ENCODE measurements at regions not wholly inside any gene's neighbourhood (a gene's known extent, or its start where the extent isn't known, plus 50 kb on each side); places are given as distances from the start of the nearest gene placed in this dataset.

GRCh38 chr13:73913751-73914518 lies 220.3 kb downstream of the KLF12 start:
- H3K79me2 ChIP-seq (ENCODE audit: low read length): no peaks in the 10 kb centered on the region

DNA sequence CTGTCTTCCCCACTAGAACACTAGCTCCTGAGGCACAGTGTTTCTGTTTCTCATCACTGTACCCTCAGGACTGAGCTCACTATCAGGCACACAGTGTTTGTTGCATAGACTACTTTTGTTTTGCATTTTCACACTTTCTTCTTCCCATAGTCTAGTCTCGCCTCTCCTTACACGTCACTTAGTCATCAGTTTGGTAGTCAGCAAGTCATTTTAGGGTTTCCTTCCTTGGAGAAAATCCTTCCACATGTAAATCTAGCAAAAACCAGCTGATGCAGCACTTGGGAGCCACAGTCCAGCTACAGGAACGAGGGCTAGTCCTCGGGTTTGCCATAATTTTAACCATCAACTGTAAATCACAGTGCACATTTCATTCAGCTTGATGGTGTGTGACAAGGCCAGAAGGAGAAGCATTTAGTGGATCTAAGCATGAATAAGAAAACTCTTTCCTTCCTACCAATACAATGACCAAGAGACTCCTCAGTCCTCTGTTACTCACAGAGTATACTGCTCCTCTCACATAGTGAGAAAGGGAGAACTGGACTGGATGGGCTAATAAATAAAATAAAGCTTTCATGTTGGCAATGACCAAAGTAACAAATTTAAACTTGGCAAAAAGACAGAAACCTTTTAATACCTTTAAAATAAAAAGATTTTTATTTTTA lies 221.0 kb downstream of the KLF12 start:
- intact Hi-C loops (cut with micrococcal nuclease): no loop called here
- H3K9ac ChIP-seq (ENCODE audit: low read length): no peak overlapping the region
- no peaks in the 10 kb centered on the region for H3K9me2 ChIP-seq (replicated peaks; ENCODE audit: low read length)
- TF ChIP-seq EZH2phosphoT487 (IDR thresholded peaks at IDR 0.05; ENCODE audit: borderline replicate concordance, low read length) (no peak), CTCF (conservative IDR thresholded peaks at IDR 0.05; ENCODE audit: low read depth, low read length) (no peak), EZH2 (IDR thresholded peaks at IDR 0.05; ENCODE audit: low read length, unreplicated experiment) (no peak)
- no peaks in the 10 kb centered on the region for H3K9me3 ChIP-seq (ENCODE audit: low read length)
- no peak overlapping the region for H3K27ac ChIP-seq (ENCODE audit: low read length)
- no peaks in the 10 kb centered on the region for H3K36me3 ChIP-seq (ENCODE audit: low read depth, low read length)
- no peak overlapping the region for H2AFZ ChIP-seq (ENCODE audit: low read length)
- no peaks in the 10 kb centered on the region for H3K27me3 ChIP-seq (ENCODE audit: low read length)
- peaks cover 3% of the 10 kb centered on the region; the same call in 1 of the 2 replicates for H3K4me1 ChIP-seq (ENCODE audit: insufficient read depth, low read length)
- no peaks in the 10 kb centered on the region for H3F3A ChIP-seq (ENCODE audit: low read length, unreplicated experiment)
- ChIA-PET CTCF (no interaction called here), POLR2A (ENCODE audit: unreplicated experiment) (no interaction called here)
- no peaks in the 10 kb centered on the region for H3K79me2 ChIP-seq (ENCODE audit: low read length)
- BruUV-seq (replicated peaks): no TSS peak
- ATAC-seq (no peak), DNase-seq (no peak)
- no peak overlapping the region for H3K4me3 ChIP-seq (ENCODE audit: low read length)
- H4K20me1 ChIP-seq (ENCODE audit: low read length): no peaks in the 10 kb centered on the region
- H3K4me2 ChIP-seq (ENCODE audit: low read length): no peak overlapping the region

More at GRCh38 chr13:73913751-73914518, 220.3 kb downstream of the KLF12 start:
- no peaks in the 10 kb centered on the region for H3K36me3 ChIP-seq (ENCODE audit: low read depth, low read length)
- BruUV-seq (replicated peaks): no TSS peak
- H3K27me3 ChIP-seq (ENCODE audit: low read length): no peaks in the 10 kb centered on the region
- H3K27ac ChIP-seq (ENCODE audit: low read length): no peak overlapping the region
- no peak for TF ChIP-seq EZH2 (IDR thresholded peaks at IDR 0.05; ENCODE audit: low read length, unreplicated experiment)
- TF ChIP-seq CTCF (conservative IDR thresholded peaks at IDR 0.05; ENCODE audit: low read depth, low read length): no peak
- TF ChIP-seq EZH2phosphoT487 (IDR thresholded peaks at IDR 0.05; ENCODE audit: borderline replicate concordance, low read length): no peak
- intact Hi-C loops (cut with micrococcal nuclease): no loop called here
- H3F3A ChIP-seq (ENCODE audit: low read length, unreplicated experiment): no peaks in the 10 kb centered on the region
- H3K4me3 ChIP-seq (ENCODE audit: low read length): no peak overlapping the region
- H3K9ac ChIP-seq (ENCODE audit: low read length): no peak overlapping the region
- ChIA-PET CTCF (no interaction called here), POLR2A (ENCODE audit: unreplicated experiment) (no interaction called here)
- no peaks in the 10 kb centered on the region for H3K9me3 ChIP-seq (ENCODE audit: low read length)
- no peaks in the 10 kb centered on the region for H4K20me1 ChIP-seq (ENCODE audit: low read length)
- DNase-seq (no peak), ATAC-seq (no peak)
- H3K4me2 ChIP-seq (ENCODE audit: low read length): no peak overlapping the region
- no peaks in the 10 kb centered on the region for H3K9me2 ChIP-seq (replicated peaks; ENCODE audit: low read length)
- H2AFZ ChIP-seq (ENCODE audit: low read length): no peak overlapping the region
- peaks cover 3% of the 10 kb centered on the region; the same call in 1 of the 2 replicates for H3K4me1 ChIP-seq (ENCODE audit: insufficient read depth, low read length)

- H3F3A ChIP-seq (ENCODE audit: low read length, unreplicated experiment): no peaks in the 10 kb centered on the region
- H3K27ac ChIP-seq (ENCODE audit: low read length): no peak overlapping the region
- CTCF ChIA-PET: interaction anchor here (0.6 kb wide), 1 partner anchor 63 kb away, joined by 3 read pairs; no protein-coding TSS in a partner anchor
- TF ChIP-seq EZH2phosphoT487 (IDR thresholded peaks at IDR 0.05; ENCODE audit: borderline replicate concordance, low read length) (no peak), EZH2 (IDR thresholded peaks at IDR 0.05; ENCODE audit: low read length, unreplicated experiment) (no peak)
- BruUV-seq (replicated peaks): no TSS peak
- DNase-seq (no peak), ATAC-seq (no peak)
- no peaks in the 10 kb centered on the region for H3K9me2 ChIP-seq (replicated peaks; ENCODE audit: low read length)
- intact Hi-C loops (cut with micrococcal nuclease): no loop called here
- H3K9me3 ChIP-seq (ENCODE audit: low read length): no peaks in the 10 kb centered on the region
- no peaks in the 10 kb centered on the region for H3K79me2 ChIP-seq (ENCODE audit: low read length)
- H2AFZ ChIP-seq (ENCODE audit: low read length): no peak overlapping the region
- H3K36me3 ChIP-seq (ENCODE audit: low read depth, low read length): no peaks in the 10 kb centered on the region
- H3K4me1 ChIP-seq (ENCODE audit: insufficient read depth, low read length): peaks cover 3% of the 10 kb centered on the region; the same call in 1 of the 2 replicates
- no peak overlapping the region for H3K9ac ChIP-seq (ENCODE audit: low read length)
- H3K4me2 ChIP-seq (ENCODE audit: low read length): no peak overlapping the region
- H3K4me3 ChIP-seq (ENCODE audit: low read length): no peak overlapping the region
- no peaks in the 10 kb centered on the region for H4K20me1 ChIP-seq (ENCODE audit: low read length)
- POLR2A ChIA-PET (ENCODE audit: unreplicated experiment): no interaction called here
- no peaks in the 10 kb centered on the region for H3K27me3 ChIP-seq (ENCODE audit: low read length)
These were observed 222.8 kb downstream of the KLF12 start for GRCh38 chr13:73911361-73911760.

Measured in PC-3 (cell line).